Fibroblast of skin of left quadriceps (primary cell): ENCODE measurements at regions not wholly inside any gene's neighbourhood (a gene's known extent, or its start where the extent isn't known, plus 50 kb on each side); places are given as distances from the start of the nearest gene placed in this dataset.

ENCODE experiments used
- DNase-seq, 2 experiments: peaks; one replicate each; pipeline ENCODE4 v3.0.0-alpha.2; 2013; ENCODE audit warnings: low read depth in 2 of 2

DNA sequence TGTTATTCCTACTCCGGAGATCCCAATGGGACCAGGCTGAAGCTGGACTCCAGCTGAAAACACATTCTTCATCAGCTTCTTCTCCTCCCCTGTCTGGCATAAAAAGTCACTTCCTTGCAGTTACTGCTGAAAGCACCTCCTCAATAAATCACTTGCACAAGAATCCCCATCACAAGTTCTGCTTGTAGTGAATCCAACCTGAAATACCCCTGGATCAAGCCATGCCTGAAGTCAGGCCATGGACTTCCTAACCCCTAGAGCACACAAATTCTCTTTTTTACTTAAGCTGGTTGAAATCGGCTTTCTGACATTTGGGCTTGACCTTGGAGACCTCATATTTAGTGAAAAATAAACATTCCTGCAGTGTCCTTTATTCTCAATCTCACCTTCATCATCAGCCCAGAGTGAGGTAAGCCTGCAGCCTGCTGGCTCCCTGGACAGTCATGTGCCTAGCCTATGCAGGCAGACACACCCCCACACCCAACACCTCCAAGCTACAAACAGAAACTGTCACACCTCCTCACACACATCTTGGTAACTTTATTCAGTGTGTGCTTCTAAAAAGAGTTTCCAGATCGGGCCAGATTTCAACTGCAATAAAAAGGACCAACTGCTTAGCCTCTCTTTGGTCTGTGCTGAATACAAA lies 51.5 kb upstream of the PTPRT start:
- no peak for DNase-seq
